DND-41 (cell line): ENCODE measurements at regions not wholly inside any gene's neighbourhood (a gene's known extent, or its start where the extent isn't known, plus 50 kb on each side); places are given as distances from the start of the nearest gene placed in this dataset.

Experiments
- ATAC-seq: fragments of 200-7000 bp; cut with Tn5 transposase; 3 replicates; pipeline ENCODE4 v1.9.1; 2021; ENCODE audit warnings: low read depth; ENCODE audit not compliant: insufficient read depth
- DNase-seq: peaks from one replicate; pipeline ENCODE4 v3.0.0-alpha.2; 2020
- H2AFZ ChIP-seq: 2 replicates; pipeline ENCODE4 v1.6.0; 2012; ENCODE audit warnings: low read depth, low read length
- H3K27ac ChIP-seq: 2 replicates; pipeline ENCODE4 v1.5.1; 2012; ENCODE audit warnings: low read length, inconsistent platforms
- H3K27me3 ChIP-seq: fragments of 200-600 bp; sonication (generic); 2 replicates; pipeline ENCODE4 v1.6.0; 2012; ENCODE audit warnings: low read length, mild to moderate bottlenecking, inconsistent platforms; ENCODE audit not compliant: insufficient read depth, poor library complexity
- H3K36me3 ChIP-seq: 2 replicates; pipeline ENCODE4 v1.5.1; 2012; ENCODE audit warnings: low read length, inconsistent platforms; ENCODE audit not compliant: insufficient read depth
- H3K4me1 ChIP-seq: 2 replicates; pipeline ENCODE4 v1.5.1; 2012; ENCODE audit warnings: mild to moderate bottlenecking, low read length; ENCODE audit not compliant: insufficient read depth
- H3K4me2 ChIP-seq: 2 replicates; pipeline ENCODE4 v1.6.0; 2012; ENCODE audit warnings: mild to moderate bottlenecking, moderate library complexity, low read length, inconsistent platforms; ENCODE audit not compliant: insufficient read depth
- H3K4me3 ChIP-seq, 2 experiments: fragments of 200-600 bp in 1 of 2; shearing (Covaris generic) in 1 of 2; 2 replicates each; pipeline ENCODE4 v1.5.1; 2012 to 2016; ENCODE audit warnings: inconsistent platforms in 2 of 2, low read length in 2 of 2, mild to moderate bottlenecking in 2 of 2, low read depth in 1 of 2, moderate library complexity in 1 of 2
- H3K79me2 ChIP-seq: 2 replicates; pipeline ENCODE4 v1.6.0; 2012; ENCODE audit warnings: low read length, inconsistent platforms; ENCODE audit not compliant: insufficient read depth
- H3K9ac ChIP-seq: 2 replicates; pipeline ENCODE4 v1.6.0; 2012; ENCODE audit warnings: low read depth, mild to moderate bottlenecking, inconsistent platforms, low read length, moderate library complexity
- H3K9me3 ChIP-seq: 2 replicates; pipeline ENCODE4 v1.5.1; 2012; ENCODE audit warnings: low read length, moderate library complexity, mild to moderate bottlenecking, inconsistent platforms; ENCODE audit not compliant: insufficient read depth, severe bottlenecking
- H4K20me1 ChIP-seq: 2 replicates; pipeline ENCODE4 v1.6.0; 2012; ENCODE audit warnings: low read length; ENCODE audit not compliant: insufficient read depth
- EZH2 ChIP-seq: IDR thresholded peaks from 3 replicates; pipeline ENCODE4 v1.6.1; 2012; ENCODE audit warnings: borderline replicate concordance, low read depth, mild to moderate bottlenecking, moderate library complexity, low read length, inconsistent platforms; ENCODE audit not compliant: severe bottlenecking
- TF ChIP-seq, protein P1 (sequence below): IDR thresholded peaks from 2 replicates; pipeline ENCODE4 v1.5.1; 2012; ENCODE audit warnings: borderline replicate concordance, low read length, moderate library complexity, mild to moderate bottlenecking; ENCODE audit not compliant: poor library complexity, severe bottlenecking; ENCODE audit errors: extremely low read depth

DNA sequence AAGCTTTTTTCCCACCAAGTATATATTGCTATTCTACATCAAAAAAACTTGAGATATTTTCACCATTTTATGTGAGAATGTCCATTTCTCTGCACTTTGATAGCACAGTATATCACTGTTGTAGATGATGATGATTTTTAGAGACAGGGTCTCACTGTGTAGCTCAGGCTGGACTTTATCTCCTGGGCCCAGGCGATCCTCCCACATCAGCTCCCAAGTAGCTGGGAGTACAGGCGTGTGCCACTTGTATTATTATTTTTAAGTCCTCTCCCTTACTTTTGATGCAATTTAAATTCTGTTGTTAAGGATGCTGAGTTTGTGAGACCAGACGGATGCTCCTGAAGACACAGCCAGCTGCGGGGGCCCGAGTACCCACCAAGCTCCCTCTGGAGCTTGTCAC lies 326.8 kb downstream of the QKI start:
- H3K9me3 ChIP-seq = peaks cover 3% of the 10 kb centered on the region
- H3K4me2 ChIP-seq = no peak overlapping the region
- DNase-seq (no peak), ATAC-seq (no peak)
- no peak overlapping the region for H3K27ac ChIP-seq
- no peaks in the 10 kb centered on the region for H3K4me1 ChIP-seq
- no peak overlapping the region for H2AFZ ChIP-seq
- no peaks in the 10 kb centered on the region for H4K20me1 ChIP-seq
- no peak overlapping the region for H3K9ac ChIP-seq
- H3K36me3 ChIP-seq = no peaks in the 10 kb centered on the region
- no peaks in the 10 kb centered on the region for H3K79me2 ChIP-seq
- H3K27me3 ChIP-seq = no peaks in the 10 kb centered on the region
- H3K4me3 ChIP-seq = no peak overlapping the region
- TF ChIP-seq EZH2 = no peak
- TF ChIP-seq, protein P1, sequence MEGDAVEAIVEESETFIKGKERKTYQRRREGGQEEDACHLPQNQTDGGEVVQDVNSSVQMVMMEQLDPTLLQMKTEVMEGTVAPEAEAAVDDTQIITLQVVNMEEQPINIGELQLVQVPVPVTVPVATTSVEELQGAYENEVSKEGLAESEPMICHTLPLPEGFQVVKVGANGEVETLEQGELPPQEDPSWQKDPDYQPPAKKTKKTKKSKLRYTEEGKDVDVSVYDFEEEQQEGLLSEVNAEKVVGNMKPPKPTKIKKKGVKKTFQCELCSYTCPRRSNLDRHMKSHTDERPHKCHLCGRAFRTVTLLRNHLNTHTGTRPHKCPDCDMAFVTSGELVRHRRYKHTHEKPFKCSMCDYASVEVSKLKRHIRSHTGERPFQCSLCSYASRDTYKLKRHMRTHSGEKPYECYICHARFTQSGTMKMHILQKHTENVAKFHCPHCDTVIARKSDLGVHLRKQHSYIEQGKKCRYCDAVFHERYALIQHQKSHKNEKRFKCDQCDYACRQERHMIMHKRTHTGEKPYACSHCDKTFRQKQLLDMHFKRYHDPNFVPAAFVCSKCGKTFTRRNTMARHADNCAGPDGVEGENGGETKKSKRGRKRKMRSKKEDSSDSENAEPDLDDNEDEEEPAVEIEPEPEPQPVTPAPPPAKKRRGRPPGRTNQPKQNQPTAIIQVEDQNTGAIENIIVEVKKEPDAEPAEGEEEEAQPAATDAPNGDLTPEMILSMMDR = no peak

DNA sequence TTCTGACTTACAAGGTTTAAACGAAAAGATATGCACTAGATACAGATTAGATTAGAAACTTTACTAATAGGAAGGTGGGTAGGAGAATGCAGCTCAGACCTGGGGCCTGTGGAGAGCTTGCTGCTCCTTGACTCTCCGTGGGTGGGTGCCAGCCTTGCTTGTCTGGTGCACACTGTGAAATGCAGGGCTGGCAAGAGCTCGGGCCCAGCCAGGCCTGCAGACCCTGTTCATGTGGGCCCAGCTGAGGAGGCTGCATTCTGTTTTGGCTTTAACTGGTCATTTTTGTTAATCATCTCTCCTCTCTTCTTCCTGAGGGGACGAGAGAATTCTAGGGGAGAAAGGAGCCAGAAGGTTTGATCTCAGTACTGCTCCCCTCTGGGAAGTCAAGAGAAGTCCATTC lies 325.4 kb downstream of the QKI start:
- Histone ChIP-seq H3K27me3 (no peaks in the 10 kb centered on the region), H3K4me2 (no peak overlapping the region), H3K9ac (no peak overlapping the region), H2AFZ (no peak overlapping the region), H3K36me3 (no peaks in the 10 kb centered on the region), H3K9me3 (peaks cover 3% of the 10 kb centered on the region), H4K20me1 (no peaks in the 10 kb centered on the region), H3K4me3 (no peak overlapping the region), H3K79me2 (no peaks in the 10 kb centered on the region), H3K27ac (no peak overlapping the region), H3K4me1 (no peaks in the 10 kb centered on the region)
- DNase-seq (no peak), ATAC-seq (no peak)
- TF ChIP-seq EZH2 = no peak
- TF ChIP-seq, protein P1 = no peak

DNA sequence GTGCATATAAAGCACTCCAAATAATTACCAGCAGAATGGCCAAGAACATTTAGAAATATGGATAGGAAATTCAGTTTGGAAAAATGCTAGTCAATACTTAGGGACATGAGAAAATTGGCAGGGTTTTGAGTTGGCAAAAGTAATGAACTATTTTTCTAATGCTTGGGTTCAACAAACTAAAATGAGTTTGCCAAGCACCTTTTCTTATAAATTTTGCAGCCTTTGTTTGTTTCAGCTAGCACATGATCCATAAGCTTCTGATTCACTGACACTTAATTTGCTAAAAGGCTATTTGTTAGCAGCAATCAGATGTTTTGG lies 324.8 kb downstream of the QKI start:
- H3K9me3 ChIP-seq = peaks cover 3% of the 10 kb centered on the region
- no peaks in the 10 kb centered on the region for H3K36me3 ChIP-seq
- H3K9ac ChIP-seq = no peak overlapping the region
- TF ChIP-seq, protein P1 = no peak
- TF ChIP-seq EZH2 = no peak
- no peak overlapping the region for H2AFZ ChIP-seq
- no peak overlapping the region for H3K4me3 ChIP-seq
- no peaks in the 10 kb centered on the region for H3K4me1 ChIP-seq
- DNase-seq (no peak), ATAC-seq (no peak)
- no peak overlapping the region for H3K27ac ChIP-seq
- H3K79me2 ChIP-seq = no peaks in the 10 kb centered on the region
- no peaks in the 10 kb centered on the region for H4K20me1 ChIP-seq
- no peaks in the 10 kb centered on the region for H3K27me3 ChIP-seq
- no peak overlapping the region for H3K4me2 ChIP-seq
